Germinal center (tissue), 1 donor: ENCODE measurements at regions not wholly inside any gene's neighbourhood (a gene's known extent, or its start where the extent isn't known, plus 50 kb on each side); places are given as distances from the start of the nearest gene placed in this dataset.

Source experiments
- DNase-seq: peaks from one replicate; pipeline ENCODE4 v3.0.0; 2012; ENCODE audit warnings: mixed read lengths, low spot score

GRCh38 chr7:35386816-35387706 is 133.2 kb upstream of the TBX20 start:
- no peak for DNase-seq

GRCh38 chr7:35386082-35386815 is 132.3 kb upstream of the TBX20 start:
- DNase-seq: no peak

- no peak for DNase-seq
These were observed 131.1 kb upstream of the TBX20 start for GRCh38 chr7:35384761-35385700.

GRCh38 chr7:35380739-35381224 is 126.9 kb upstream of the TBX20 start:
- no peak for DNase-seq

- no peak for DNase-seq
These were observed 125.6 kb upstream of the TBX20 start for GRCh38 chr7:35379481-35379880.

GRCh38 chr7:35375516-35375915 is 121.6 kb upstream of the TBX20 start:
- no peak for DNase-seq

GRCh38 chr7:35374858-35375257 is 121.0 kb upstream of the TBX20 start:
- no peak for DNase-seq

- no peak for DNase-seq
These were observed 117.3 kb upstream of the TBX20 start for GRCh38 chr7:35371221-35371620.

- no peak for DNase-seq
These were observed 116.8 kb upstream of the TBX20 start for GRCh38 chr7:35370687-35371086.

- DNase-seq: no peak
These were observed 112.6 kb upstream of the TBX20 start for GRCh38 chr7:35366167-35367155.

- peak; percentile 9 for DNase-seq
These were observed 111.6 kb upstream of the TBX20 start for GRCh38 chr7:35365523-35365922.

- no peak for DNase-seq
These were observed 108.4 kb upstream of the TBX20 start for GRCh38 chr7:35362341-35362740.

- DNase-seq: no peak
These were observed 105.5 kb upstream of the TBX20 start for GRCh38 chr7:35359423-35359822.

GRCh38 chr7:35356495-35356894 is 102.6 kb upstream of the TBX20 start:
- no peak for DNase-seq

- DNase-seq: no peak
These were observed 102.0 kb upstream of the TBX20 start for GRCh38 chr7:35355911-35356310.

GRCh38 chr7:35355199-35355598 is 101.3 kb upstream of the TBX20 start:
- DNase-seq: no peak

- no peak for DNase-seq
These were observed 99.6 kb upstream of the TBX20 start for GRCh38 chr7:35353481-35353880.

GRCh38 chr7:35351466-35351865 is 97.6 kb upstream of the TBX20 start:
- no peak for DNase-seq

- no peak for DNase-seq
These were observed 94.9 kb upstream of the TBX20 start for GRCh38 chr7:35348611-35349400.

- no peak for DNase-seq
These were observed 88.9 kb upstream of the TBX20 start for GRCh38 chr7:35342786-35343185.
